ENCODE measurements at regions not wholly inside any gene's neighbourhood (a gene's known extent, or its start where the extent isn't known, plus 50 kb on each side); places are given as distances from the start of the nearest gene placed in this dataset.

DNA sequence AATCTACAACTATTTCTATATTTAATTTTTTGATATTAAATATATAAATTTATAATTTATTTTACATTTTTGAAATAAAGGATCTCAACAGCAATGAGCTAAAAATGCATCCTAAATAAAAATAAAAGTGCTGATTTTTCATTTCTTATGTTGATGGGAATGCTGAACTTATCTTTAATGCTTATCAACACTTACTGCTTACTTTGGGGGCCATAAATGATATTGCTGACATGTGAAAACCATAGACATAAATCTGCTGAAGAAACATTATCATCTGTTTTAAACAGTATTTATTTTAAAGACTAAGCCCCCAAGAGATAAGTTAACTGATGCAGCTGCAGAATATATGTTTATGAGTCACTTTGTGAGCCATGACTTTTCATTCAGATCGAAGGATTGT is 594.1 kb upstream of the PKN2 start:
- Histone ChIP-seq H4K20me1 (ENCODE audit: control insufficient read depth, extremely low read depth, insufficient read depth, low read length) (no peaks in the 10 kb centered on the region), H3K27me3 (ENCODE audit: control insufficient read depth, insufficient read depth, low read length) (no peaks in the 10 kb centered on the region), H3K79me2 (ENCODE audit: control insufficient read depth, insufficient read depth, low read length) (no peaks in the 10 kb centered on the region), H3K36me3 (ENCODE audit: control insufficient read depth, insufficient read depth, low read length) (no peaks in the 10 kb centered on the region), H3K27ac (ENCODE audit: insufficient read depth, low read length) (no peak overlapping the region), H3K4me1 (ENCODE audit: control insufficient read depth, extremely low read depth, insufficient read depth, low read length) (no peaks in the 10 kb centered on the region), H3K9me3 (ENCODE audit: control insufficient read depth, insufficient read depth, low read depth, low read length) (no peaks in the 10 kb centered on the region), H3K9ac (ENCODE audit: insufficient read depth, low read length) (no peak overlapping the region), H2AFZ (ENCODE audit: low read length) (no peak overlapping the region), H3K4me2 (ENCODE audit: extremely low read depth, insufficient read depth, low read length) (no peak overlapping the region), H3K4me3 (replicated peaks in 1 of 4; ENCODE audit: control extremely low read depth in 1 of 4, insufficient read depth in 1 of 4, low read depth in 3 of 4, low read length in 4 of 4) (no peak overlapping the region)
- TF ChIP-seq, protein P1, sequence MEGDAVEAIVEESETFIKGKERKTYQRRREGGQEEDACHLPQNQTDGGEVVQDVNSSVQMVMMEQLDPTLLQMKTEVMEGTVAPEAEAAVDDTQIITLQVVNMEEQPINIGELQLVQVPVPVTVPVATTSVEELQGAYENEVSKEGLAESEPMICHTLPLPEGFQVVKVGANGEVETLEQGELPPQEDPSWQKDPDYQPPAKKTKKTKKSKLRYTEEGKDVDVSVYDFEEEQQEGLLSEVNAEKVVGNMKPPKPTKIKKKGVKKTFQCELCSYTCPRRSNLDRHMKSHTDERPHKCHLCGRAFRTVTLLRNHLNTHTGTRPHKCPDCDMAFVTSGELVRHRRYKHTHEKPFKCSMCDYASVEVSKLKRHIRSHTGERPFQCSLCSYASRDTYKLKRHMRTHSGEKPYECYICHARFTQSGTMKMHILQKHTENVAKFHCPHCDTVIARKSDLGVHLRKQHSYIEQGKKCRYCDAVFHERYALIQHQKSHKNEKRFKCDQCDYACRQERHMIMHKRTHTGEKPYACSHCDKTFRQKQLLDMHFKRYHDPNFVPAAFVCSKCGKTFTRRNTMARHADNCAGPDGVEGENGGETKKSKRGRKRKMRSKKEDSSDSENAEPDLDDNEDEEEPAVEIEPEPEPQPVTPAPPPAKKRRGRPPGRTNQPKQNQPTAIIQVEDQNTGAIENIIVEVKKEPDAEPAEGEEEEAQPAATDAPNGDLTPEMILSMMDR (conservative IDR thresholded peaks at IDR 0.05 in 1 of 2, IDR thresholded peaks at IDR 0.05 in 1 of 2; ENCODE audit: low read depth in 1 of 2, low read length in 2 of 2), result no peak
- TF ChIP-seq EZH2 (IDR thresholded peaks at IDR 0.05; ENCODE audit: low read length, missing control alignments), result no peak
- DNase-seq (ENCODE audit: low read depth in 2 of 2), result no peak

- no peak overlapping the region for H3K27ac ChIP-seq (ENCODE audit: insufficient read depth, low read length)
- H3K36me3 ChIP-seq (ENCODE audit: control insufficient read depth, insufficient read depth, low read length), result no peaks in the 10 kb centered on the region
- no peak overlapping the region for H3K4me2 ChIP-seq (ENCODE audit: extremely low read depth, insufficient read depth, low read length)
- peak in 1 of 2 donors; percentile 15 for DNase-seq (ENCODE audit: low read depth in 2 of 2)
- TF ChIP-seq, protein P1 (conservative IDR thresholded peaks at IDR 0.05 in 1 of 2, IDR thresholded peaks at IDR 0.05 in 1 of 2; ENCODE audit: low read depth in 1 of 2, low read length in 2 of 2), result no peak
- no peak for TF ChIP-seq EZH2 (IDR thresholded peaks at IDR 0.05; ENCODE audit: low read length, missing control alignments)
- H2AFZ ChIP-seq (ENCODE audit: low read length), result no peak overlapping the region
- no peaks in the 10 kb centered on the region for H3K27me3 ChIP-seq (ENCODE audit: control insufficient read depth, insufficient read depth, low read length)
- H3K4me1 ChIP-seq (ENCODE audit: control insufficient read depth, extremely low read depth, insufficient read depth, low read length), result no peaks in the 10 kb centered on the region
- no peaks in the 10 kb centered on the region for H3K79me2 ChIP-seq (ENCODE audit: control insufficient read depth, insufficient read depth, low read length)
- no peaks in the 10 kb centered on the region for H3K9me3 ChIP-seq (ENCODE audit: control insufficient read depth, insufficient read depth, low read depth, low read length)
- H3K9ac ChIP-seq (ENCODE audit: insufficient read depth, low read length), result no peak overlapping the region
- no peak overlapping the region for H3K4me3 ChIP-seq (replicated peaks in 1 of 4; ENCODE audit: control extremely low read depth in 1 of 4, insufficient read depth in 1 of 4, low read depth in 3 of 4, low read length in 4 of 4)
- H4K20me1 ChIP-seq (ENCODE audit: control insufficient read depth, extremely low read depth, insufficient read depth, low read length), result no peaks in the 10 kb centered on the region
These were observed 585.2 kb upstream of the PKN2 start for GRCh38 chr1:88098881-88099280.

DNA sequence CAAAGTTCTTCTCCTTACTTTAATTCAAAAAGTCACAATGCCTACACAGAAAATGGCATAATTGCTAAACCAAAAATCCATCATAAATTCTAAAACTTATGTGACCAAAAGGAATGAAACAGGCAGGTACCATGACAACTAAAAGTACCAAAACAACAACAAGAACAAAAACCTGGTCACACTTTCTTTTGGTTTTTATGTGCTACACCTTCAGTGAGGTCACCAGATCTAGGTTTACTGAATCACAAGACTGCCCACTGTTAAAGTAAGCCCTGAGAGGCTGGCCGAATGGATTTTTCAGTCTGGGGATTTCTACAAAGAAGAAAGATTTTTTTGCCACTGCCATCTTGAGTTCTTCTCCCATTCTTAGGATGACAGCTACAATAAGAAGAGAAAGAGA is 583.0 kb upstream of the PKN2 start:
- H3K4me3 ChIP-seq (replicated peaks in 1 of 4; ENCODE audit: control extremely low read depth in 1 of 4, insufficient read depth in 1 of 4, low read depth in 3 of 4, low read length in 4 of 4), result no peak overlapping the region
- H3K27ac ChIP-seq (ENCODE audit: insufficient read depth, low read length), result no peak overlapping the region
- H3K9ac ChIP-seq (ENCODE audit: insufficient read depth, low read length), result no peak overlapping the region
- no peaks in the 10 kb centered on the region for H4K20me1 ChIP-seq (ENCODE audit: control insufficient read depth, extremely low read depth, insufficient read depth, low read length)
- H2AFZ ChIP-seq (ENCODE audit: low read length), result no peak overlapping the region
- no peak overlapping the region for H3K4me2 ChIP-seq (ENCODE audit: extremely low read depth, insufficient read depth, low read length)
- no peaks in the 10 kb centered on the region for H3K9me3 ChIP-seq (ENCODE audit: control insufficient read depth, insufficient read depth, low read depth, low read length)
- DNase-seq (ENCODE audit: low read depth in 2 of 2), result no peak
- no peaks in the 10 kb centered on the region for H3K27me3 ChIP-seq (ENCODE audit: control insufficient read depth, insufficient read depth, low read length)
- TF ChIP-seq, protein P1 (conservative IDR thresholded peaks at IDR 0.05 in 1 of 2, IDR thresholded peaks at IDR 0.05 in 1 of 2; ENCODE audit: low read depth in 1 of 2, low read length in 2 of 2), result no peak
- TF ChIP-seq EZH2 (IDR thresholded peaks at IDR 0.05; ENCODE audit: low read length, missing control alignments), result no peak
- H3K79me2 ChIP-seq (ENCODE audit: control insufficient read depth, insufficient read depth, low read length), result no peaks in the 10 kb centered on the region
- H3K4me1 ChIP-seq (ENCODE audit: control insufficient read depth, extremely low read depth, insufficient read depth, low read length), result no peaks in the 10 kb centered on the region
- no peaks in the 10 kb centered on the region for H3K36me3 ChIP-seq (ENCODE audit: control insufficient read depth, insufficient read depth, low read length)

Data from fibroblast of lung (primary cell).